ENCODE measurements at regions not wholly inside any gene's neighbourhood (a gene's known extent, or its start where the extent isn't known, plus 50 kb on each side); places are given as distances from the start of the nearest gene placed in this dataset.

GRCh38 chr6:105974986-105975385 is 111.2 kb upstream of the PRDM1 start:
- TF ChIP-seq ZXDB (tag by site-specific recombination; IDR thresholded peaks at IDR 0.05) (no peak), OVOL3 (tag by site-specific recombination; IDR thresholded peaks at IDR 0.05) (no peak), ZNF473 (tag by site-specific recombination; IDR thresholded peaks at IDR 0.05) (no peak), ZNF239 (tag by site-specific recombination; IDR thresholded peaks at IDR 0.05) (no peak), ZNF513 (tag by site-specific recombination; IDR thresholded peaks at IDR 0.05) (no peak), CTCF (tag by site-specific recombination; IDR thresholded peaks at IDR 0.05) (no peak), MEIS1 (CRISPR knock-in tag; IDR thresholded peaks at IDR 0.05; ENCODE audit: borderline replicate concordance) (no peak)
